ENCODE measurements at regions not wholly inside any gene's neighbourhood (a gene's known extent, or its start where the extent isn't known, plus 50 kb on each side); places are given as distances from the start of the nearest gene placed in this dataset.

DNA sequence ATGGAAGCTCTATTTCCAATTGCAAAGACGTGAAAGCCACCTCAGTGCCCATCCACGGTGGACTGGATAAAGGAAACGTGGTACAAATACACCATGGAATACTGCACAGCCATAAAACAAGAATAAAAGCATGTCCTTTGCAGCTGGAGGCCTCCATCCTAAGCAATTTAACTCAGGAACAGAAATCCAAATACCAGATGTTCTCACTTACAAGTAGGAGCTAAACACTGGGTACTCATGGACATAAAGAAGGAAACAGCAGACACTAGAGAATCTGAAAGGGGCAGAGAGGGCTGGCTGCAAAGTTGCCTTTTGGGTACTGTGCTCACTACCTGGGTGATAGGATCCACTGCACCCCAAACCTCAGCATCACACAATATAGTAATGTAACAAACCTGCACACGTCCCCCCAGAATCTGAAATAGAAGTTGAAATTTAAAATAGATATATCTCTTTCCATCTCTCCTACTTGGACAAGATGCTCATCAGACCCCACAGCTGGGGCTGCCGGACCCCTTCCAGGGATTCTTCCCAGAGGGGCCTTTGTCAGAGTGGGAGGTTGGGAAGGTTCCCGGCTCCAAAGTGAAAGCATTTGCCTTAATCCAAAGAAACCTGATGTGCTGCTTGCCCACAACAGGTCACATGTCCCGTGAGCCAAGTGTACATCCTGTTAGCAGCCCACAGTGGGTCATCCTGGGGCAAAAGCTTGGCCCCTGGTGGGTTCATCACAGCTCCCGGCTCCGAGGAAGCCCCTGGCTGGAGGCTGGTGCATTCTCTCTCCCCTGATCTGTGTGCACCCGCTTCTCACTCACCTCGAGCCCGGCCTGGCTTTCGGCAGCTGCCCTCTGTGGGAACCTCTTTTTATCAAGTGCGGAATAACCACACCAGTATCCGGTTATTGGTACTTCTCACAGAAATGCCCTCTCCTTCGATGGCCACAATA lies 172.3 kb upstream of the PPP2R2D start:
- no peak overlapping the region for H3K27ac ChIP-seq
- ChIA-PET POLR2A (ENCODE audit: low non-redundant PET) (no interaction called here), CTCF (interaction anchor here (1.1 kb wide), 1 partner anchor 251 kb away, joined by 5 read pairs; no protein-coding TSS in a partner anchor)
- TF ChIP-seq, protein P1, sequence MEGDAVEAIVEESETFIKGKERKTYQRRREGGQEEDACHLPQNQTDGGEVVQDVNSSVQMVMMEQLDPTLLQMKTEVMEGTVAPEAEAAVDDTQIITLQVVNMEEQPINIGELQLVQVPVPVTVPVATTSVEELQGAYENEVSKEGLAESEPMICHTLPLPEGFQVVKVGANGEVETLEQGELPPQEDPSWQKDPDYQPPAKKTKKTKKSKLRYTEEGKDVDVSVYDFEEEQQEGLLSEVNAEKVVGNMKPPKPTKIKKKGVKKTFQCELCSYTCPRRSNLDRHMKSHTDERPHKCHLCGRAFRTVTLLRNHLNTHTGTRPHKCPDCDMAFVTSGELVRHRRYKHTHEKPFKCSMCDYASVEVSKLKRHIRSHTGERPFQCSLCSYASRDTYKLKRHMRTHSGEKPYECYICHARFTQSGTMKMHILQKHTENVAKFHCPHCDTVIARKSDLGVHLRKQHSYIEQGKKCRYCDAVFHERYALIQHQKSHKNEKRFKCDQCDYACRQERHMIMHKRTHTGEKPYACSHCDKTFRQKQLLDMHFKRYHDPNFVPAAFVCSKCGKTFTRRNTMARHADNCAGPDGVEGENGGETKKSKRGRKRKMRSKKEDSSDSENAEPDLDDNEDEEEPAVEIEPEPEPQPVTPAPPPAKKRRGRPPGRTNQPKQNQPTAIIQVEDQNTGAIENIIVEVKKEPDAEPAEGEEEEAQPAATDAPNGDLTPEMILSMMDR (conservative IDR thresholded peaks at IDR 0.05; ENCODE audit: low read depth) = no peak
- no peak for DNase-seq (ENCODE audit: low spot score)

- no peak overlapping the region for H3K27ac ChIP-seq
- ChIA-PET POLR2A (ENCODE audit: low non-redundant PET) (no interaction called here), CTCF (interaction anchor here (1.0 kb wide), 1 partner anchor 9 kb away, joined by 3 read pairs; no protein-coding TSS in a partner anchor)
- DNase-seq (ENCODE audit: low spot score) = no peak
- TF ChIP-seq, protein P1 (conservative IDR thresholded peaks at IDR 0.05; ENCODE audit: low read depth) = no peak
Measured at GRCh38 chr10:131729361-131729760, 171.4 kb upstream of the PPP2R2D start.

GRCh38 chr10:131729938-131730660 lies 170.7 kb upstream of the PPP2R2D start:
- POLR2A ChIA-PET (ENCODE audit: low non-redundant PET) = no interaction called here

GRCh38 chr10:131730771-131731497 lies 169.9 kb upstream of the PPP2R2D start:
- TF ChIP-seq, protein P1 (conservative IDR thresholded peaks at IDR 0.05; ENCODE audit: low read depth) = no peak
- DNase-seq (ENCODE audit: low spot score) = no peak
- ChIA-PET CTCF (no interaction called here), POLR2A (ENCODE audit: low non-redundant PET) (no interaction called here)
- no peak overlapping the region for H3K27ac ChIP-seq

More at GRCh38 chr10:131729938-131730660, 170.7 kb upstream of the PPP2R2D start:
- TF ChIP-seq, protein P1 (conservative IDR thresholded peaks at IDR 0.05; ENCODE audit: low read depth) = no peak
- DNase-seq (ENCODE audit: low spot score) = no peak
- no peak overlapping the region for H3K27ac ChIP-seq
- CTCF ChIA-PET = interaction anchor here (1.0 kb wide), 1 partner anchor 10 kb away, joined by 3 read pairs; no protein-coding TSS in a partner anchor

- no peak for DNase-seq (ENCODE audit: low spot score)
- ChIA-PET CTCF (interaction anchor here (0.6 kb wide), 1 partner anchor 74 kb away, joined by 3 read pairs; no protein-coding TSS in a partner anchor), POLR2A (ENCODE audit: low non-redundant PET) (no interaction called here)
- H3K27ac ChIP-seq = no peak overlapping the region
- TF ChIP-seq, protein P1 (conservative IDR thresholded peaks at IDR 0.05; ENCODE audit: low read depth) = no peak
Measured at GRCh38 chr10:131731780-131732630, 168.8 kb upstream of the PPP2R2D start.
